H1 (cell line): ENCODE measurements at regions not wholly inside any gene's neighbourhood (a gene's known extent, or its start where the extent isn't known, plus 50 kb on each side); places are given as distances from the start of the nearest gene placed in this dataset.

ENCODE experiments used
- CTCF ChIA-PET: fragments of 300-600 bp; sonication (Branson Sonifier 250); formaldehyde crosslinking; loops from one replicate; lab custom pipeline; 2021; ENCODE audit not compliant: partially characterized antibody; lab: Charles Lee
- POLR2A ChIA-PET: fragments of 300-600 bp; sonication (Branson Sonifier 250); formaldehyde crosslinking; loops from one replicate; lab custom pipeline; 2021; ENCODE audit warnings: inconsistent platforms; ENCODE audit not compliant: partially characterized antibody; lab: Charles Lee
- DNase-seq, 2 experiments: peaks; one replicate each; pipeline versions ENCODE4 v3.0.0 to v3.0.0-alpha.2; 2010 to 2022; ENCODE audit warnings: low spot score in 2 of 2, low read depth in 1 of 2, mixed read lengths in 1 of 2
- FAIRE-seq: peaks from 2 replicates; lab custom pipeline; 2011; peaks lifted over from hg19 to GRCh38; lab: Jason Lieb, UNC
- H2AFZ ChIP-seq: 2 replicates; pipeline ENCODE4 v1.8.1; 2012; ENCODE audit warnings: low read length, inconsistent platforms
- H2AK5ac ChIP-seq: 2 replicates; pipeline ENCODE4 v1.6.1; 2013; ENCODE audit warnings: low read depth, low read length
- H2BK120ac ChIP-seq: replicated peaks from 2 replicates; pipeline ENCODE3; 2013; ENCODE audit warnings: low read depth, low read length, inconsistent platforms
- H2BK12ac ChIP-seq: 2 replicates; pipeline ENCODE4 v1.6.1; 2013; ENCODE audit warnings: low read depth, low read length
- H2BK15ac ChIP-seq: 2 replicates; pipeline ENCODE4 v1.6.1; 2013; ENCODE audit warnings: low read length
- H2BK20ac ChIP-seq: 2 replicates; pipeline ENCODE4 v1.6.1; 2013; ENCODE audit warnings: low read length
- H2BK5ac ChIP-seq: 2 replicates; pipeline ENCODE4 v1.6.1; 2013; ENCODE audit warnings: low read depth, low read length
- H3K14ac ChIP-seq: 2 replicates; pipeline ENCODE4 v1.6.1; 2013; ENCODE audit warnings: inconsistent platforms; ENCODE audit not compliant: insufficient read length
- H3K18ac ChIP-seq: 2 replicates; pipeline ENCODE4 v1.6.1; 2013; ENCODE audit warnings: low read length; ENCODE audit errors: extremely low read depth
- H3K23ac ChIP-seq: 2 replicates; pipeline ENCODE4 v1.6.1; 2013; ENCODE audit warnings: inconsistent platforms; ENCODE audit not compliant: insufficient read length
- H3K23me2 ChIP-seq: 2 replicates; pipeline ENCODE4 v1.6.1; 2013; ENCODE audit warnings: low read depth, low read length
- H3K27ac ChIP-seq: 2 replicates; pipeline ENCODE4 v1.6.1; 2011; ENCODE audit warnings: low read depth, low read length, inconsistent platforms
- H3K27me3 ChIP-seq, 4 experiments: replicated peaks in 1 of 4; 1 replicate in 1 of 4; 2 replicates in 3 of 4; pipeline versions ENCODE4 v1.6.1 to v1.8.1; 2011 to 2013; ENCODE audit warnings: low read length in 3 of 4, mild to moderate bottlenecking in 3 of 4, inconsistent platforms in 2 of 4, mixed read lengths in 2 of 4, moderate library complexity in 1 of 4; ENCODE audit not compliant: control insufficient read depth in 3 of 4, insufficient read depth in 3 of 4; ENCODE audit errors: extremely low read depth in 1 of 4
- H3K36me3 ChIP-seq, 4 experiments: 2 replicates each; pipeline versions ENCODE4 v1.6.1 to v1.8.1; 2011 to 2013; ENCODE audit warnings: mild to moderate bottlenecking in 4 of 4, low read length in 3 of 4, moderate library complexity in 2 of 4, control low read depth in 1 of 4, inconsistent platforms in 1 of 4; ENCODE audit not compliant: insufficient read depth in 4 of 4, control insufficient read depth in 2 of 4
- H3K4ac ChIP-seq: replicated peaks from 2 replicates; pipeline ENCODE3; 2013; ENCODE audit warnings: low read length, low read depth, mixed read lengths, inconsistent platforms; ENCODE audit not compliant: insufficient read length
- H3K4me1 ChIP-seq, 4 experiments: replicated peaks in 1 of 4; 1 replicate in 1 of 4; 2 replicates in 3 of 4; pipeline versions ENCODE4 v1.6.1 to v1.8.1; 2011 to 2013; ENCODE audit warnings: low read length in 3 of 4, inconsistent platforms in 2 of 4, mixed read lengths in 1 of 4; ENCODE audit not compliant: insufficient read depth in 4 of 4, control insufficient read depth in 3 of 4
- H3K4me2 ChIP-seq, 2 experiments: 2 replicates each; pipeline versions ENCODE4 v1.6.1 to v1.8.1; 2011 to 2013; ENCODE audit warnings: low read depth in 2 of 2, low read length in 2 of 2, control low read depth in 1 of 2, inconsistent platforms in 1 of 2, mild to moderate bottlenecking in 1 of 2; ENCODE audit not compliant: insufficient read depth in 1 of 2
- H3K4me3 ChIP-seq, 4 experiments: fragments of 200-600, 300-600 bp in 1 of 4; sonication (generic), shearing (Covaris generic), sonication (Bioruptor Twin) in 1 of 4; 2 replicates each; pipeline versions ENCODE4 v1.5.1 to v1.8.1; 2011 to 2016; ENCODE audit warnings: low read length in 4 of 4, low read depth in 3 of 4, control low read depth in 2 of 4, inconsistent platforms in 2 of 4, mild to moderate bottlenecking in 2 of 4, mixed read lengths in 1 of 4, moderate library complexity in 1 of 4; ENCODE audit not compliant: insufficient read depth in 2 of 4; ENCODE audit errors: extremely low read depth in 1 of 4
- H3K56ac ChIP-seq: replicated peaks from 2 replicates; pipeline ENCODE3; 2013; ENCODE audit warnings: low read depth, mild to moderate bottlenecking, mixed read lengths, low read length, inconsistent platforms; ENCODE audit not compliant: insufficient read length
- H3K79me1 ChIP-seq: 2 replicates; pipeline ENCODE4 v1.6.1; 2013; ENCODE audit warnings: low read depth, low read length, control low read depth
- H3K79me2 ChIP-seq, 2 experiments: 2 replicates each; pipeline versions ENCODE4 v1.6.1 to v1.8.1; 2012 to 2013; ENCODE audit warnings: low read length in 2 of 2, mild to moderate bottlenecking in 2 of 2, inconsistent platforms in 1 of 2; ENCODE audit not compliant: insufficient read depth in 2 of 2, control insufficient read depth in 1 of 2
- H3K9ac ChIP-seq, 4 experiments: replicated peaks in 1 of 4; 1 replicate in 1 of 4; 2 replicates in 3 of 4; pipeline versions ENCODE4 v1.6.1 to v1.8.1; 2011 to 2013; ENCODE audit warnings: low read depth in 3 of 4, low read length in 3 of 4, control low read depth in 2 of 4, mild to moderate bottlenecking in 2 of 4, moderate library complexity in 2 of 4, inconsistent platforms in 1 of 4; ENCODE audit errors: extremely low read depth in 1 of 4
- H3K9me3 ChIP-seq, 2 experiments: 2 replicates each; pipeline versions ENCODE4 v1.6.1 to v1.8.1; 2012 to 2013; ENCODE audit warnings: mild to moderate bottlenecking in 2 of 2, moderate library complexity in 2 of 2, control low read depth in 1 of 2, inconsistent platforms in 1 of 2, low read depth in 1 of 2, low read length in 1 of 2, mixed read lengths in 1 of 2; ENCODE audit not compliant: insufficient read depth in 2 of 2
- H4K20me1 ChIP-seq, 2 experiments: replicated peaks in 1 of 2; 2 replicates each; pipeline versions ENCODE3 to v1.8.1; 2011 to 2013; ENCODE audit warnings: inconsistent platforms in 2 of 2, low read length in 2 of 2, mild to moderate bottlenecking in 1 of 2; ENCODE audit not compliant: insufficient read depth in 2 of 2, control insufficient read depth in 1 of 2
- H4K5ac ChIP-seq: 2 replicates; pipeline ENCODE4 v1.6.1; 2013; ENCODE audit warnings: low read length, low read depth, mixed read lengths, inconsistent platforms; ENCODE audit not compliant: insufficient read length
- H4K8ac ChIP-seq: 2 replicates; pipeline ENCODE4 v1.8.0; 2013; ENCODE audit warnings: mild to moderate bottlenecking, moderate library complexity, low read length, inconsistent platforms; ENCODE audit not compliant: insufficient read depth; ENCODE audit errors: extremely low read depth
- H4K91ac ChIP-seq: replicated peaks from 2 replicates; pipeline ENCODE3; 2013; ENCODE audit warnings: low read length, mixed read lengths, inconsistent platforms; ENCODE audit not compliant: insufficient read length
- BCL11A ChIP-seq, 2 experiments: IDR thresholded peaks; one replicate each; pipeline ENCODE4 v1.6.1; 2011; ENCODE audit warnings: low read depth in 2 of 2, low read length in 2 of 2, mild to moderate bottlenecking in 2 of 2
- CBX8 ChIP-seq: fragments of 300-800, 300-1000 bp; sonication (generic); IDR thresholded peaks from 2 replicates; pipeline ENCODE4 v1.7.1; 2016; ENCODE audit warnings: low read depth, low read length, borderline replicate concordance
- EZH2 ChIP-seq: fragments of 200-600 bp; sonication (generic); IDR thresholded peaks from 2 replicates; pipeline ENCODE4 v1.7.1; 2012; ENCODE audit warnings: low read depth, mild to moderate bottlenecking, moderate library complexity, low read length, inconsistent platforms; ENCODE audit not compliant: severe bottlenecking
- JUND ChIP-seq: IDR thresholded peaks from 2 replicates; pipeline ENCODE4 v1.6.1; 2011; ENCODE audit warnings: mild to moderate bottlenecking, improper control_type of control experiment, low read length
- NANOG ChIP-seq: IDR thresholded peaks from 2 replicates; pipeline ENCODE4 v1.6.1; 2011; ENCODE audit warnings: low read length, low read depth, mild to moderate bottlenecking, inconsistent platforms; ENCODE audit not compliant: insufficient read depth, poor library complexity, severe bottlenecking
- POU5F1 ChIP-seq: IDR thresholded peaks from 2 replicates; pipeline ENCODE4 v1.6.1; 2011; ENCODE audit warnings: low read depth, mild to moderate bottlenecking, low read length, moderate library complexity
- SP2 ChIP-seq: IDR thresholded peaks from 2 replicates; pipeline ENCODE4 v1.6.1; 2012; ENCODE audit warnings: mild to moderate bottlenecking, low read length, inconsistent platforms
- TBP ChIP-seq: IDR thresholded peaks from 2 replicates; pipeline ENCODE4 v1.6.1; 2011; ENCODE audit warnings: low read depth, low read length, improper control_type of control experiment
- whole genome bisulfite sequencing, 2 experiments: shearing (Covaris generic) in 1 of 2; methylation state at CpG; one replicate each; pipeline versions ENCODE4 v1.1.6 to v1.1.7; 2013 to 2015; ENCODE audit warnings: low lambda C conversion rate in 2 of 2, mixed read lengths in 2 of 2, inconsistent platforms in 1 of 2, low coverage in 1 of 2, missing lambda C conversion rate in 1 of 2; ENCODE audit not compliant: insufficient replicate concordance in 2 of 2, insufficient coverage in 1 of 2, insufficient read length in 1 of 2; ENCODE audit errors: extremely low coverage in 1 of 2, missing lambda C conversion rate in 1 of 2; 5-methylcytosine and 5-hydroxymethylcytosine counted together

DNA sequence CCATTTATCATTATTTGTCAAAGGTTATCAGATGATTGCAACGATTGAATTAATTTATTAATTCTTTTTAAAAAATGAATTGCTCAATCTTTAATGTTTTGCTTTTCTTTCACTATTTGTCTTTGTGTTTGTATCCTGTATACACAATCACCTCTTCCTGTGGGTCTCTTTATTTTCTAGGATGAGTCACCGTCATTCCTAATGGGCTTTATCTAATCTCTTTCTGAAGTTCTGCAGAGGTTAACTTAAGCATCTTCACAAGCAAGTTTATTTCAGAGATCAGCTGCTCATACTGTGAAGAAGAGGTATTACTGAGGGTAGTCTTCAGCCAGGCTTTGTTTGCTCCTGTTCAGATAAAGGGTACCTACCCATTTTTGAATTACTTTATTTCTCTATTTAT is 323.9 kb downstream of the NNT start:
- DNase-seq: no peak
- no peaks in the 10 kb centered on the region for H3K79me1 ChIP-seq
- CTCF ChIA-PET: no interaction called here
- no peak overlapping the region; the same call in 1 of the 2 replicates for H2AFZ ChIP-seq
- H3K4me1 ChIP-seq: no peaks in the 10 kb centered on the region
- H3K4ac ChIP-seq: no peak overlapping the region
- H3K9ac ChIP-seq: no peak overlapping the region
- no peak overlapping the region for H2BK20ac ChIP-seq
- H2BK12ac ChIP-seq: no peak overlapping the region
- H4K20me1 ChIP-seq: no peaks in the 10 kb centered on the region
- H3K23ac ChIP-seq: no peak overlapping the region
- FAIRE-seq: no peak
- no peaks in the 10 kb centered on the region for H3K36me3 ChIP-seq
- H2BK15ac ChIP-seq: no peak overlapping the region
- TF ChIP-seq POU5F1 (no peak), CBX8 (no peak), TBP (no peak), JUND (peak; percentile 61; the same call in 1 of the 2 replicates), BCL11A (IDR thresholded peaks at IDR 0.05; ENCODE audit: low read depth in 2 of 2, low read length in 2 of 2) (no peak), SP2 (no peak), EZH2 (no peak), NANOG (no peak)
- TF ChIP-seq, all 59 proteins: peak for 1
- H2BK5ac ChIP-seq: no peak overlapping the region
- H4K5ac ChIP-seq: no peak overlapping the region
- H3K9me3 ChIP-seq: no peaks in the 10 kb centered on the region
- no peaks in the 10 kb centered on the region for H3K23me2 ChIP-seq
- H3K56ac ChIP-seq: no peak overlapping the region
- H3K4me2 ChIP-seq: no peak overlapping the region
- no peak overlapping the region for H3K27ac ChIP-seq
- no peak overlapping the region for H2BK120ac ChIP-seq
- H3K79me2 ChIP-seq: no peaks in the 10 kb centered on the region
- POLR2A ChIA-PET: no interaction called here
- H3K18ac ChIP-seq: no peak overlapping the region
- H4K91ac ChIP-seq: no peak overlapping the region
- H3K27me3 ChIP-seq: no peaks in the 10 kb centered on the region
- no peak overlapping the region for H2AK5ac ChIP-seq
- H3K14ac ChIP-seq: no peak overlapping the region
- WGBS, 2 experiments: 82% methylated on average over 2 of the region's 2 CpGs; no CpG with 5 or more reads in 1 of the 2 experiments
- no peak overlapping the region for H4K8ac ChIP-seq
- no peak overlapping the region for H3K4me3 ChIP-seq
